ENCODE measurements at regions not wholly inside any gene's neighbourhood (a gene's known extent, or its start where the extent isn't known, plus 50 kb on each side); places are given as distances from the start of the nearest gene placed in this dataset.

- TF ChIP-seq POLR2AphosphoS5 (IDR thresholded peaks at IDR 0.05; ENCODE audit: low read depth, low read length) (no peak), POLR2A (IDR thresholded peaks at IDR 0.05; ENCODE audit: low read depth, low read length) (no peak), TAF1 (IDR thresholded peaks at IDR 0.05; ENCODE audit: borderline replicate concordance, low read depth, low read length) (no peak)
These were observed 168.2 kb upstream of the SSTR4 start for GRCh38 chr20:22866812-22867341.

Measured in GM12892 (cell line).